SK-N-SH (cell line): ENCODE measurements at regions not wholly inside any gene's neighbourhood (a gene's known extent, or its start where the extent isn't known, plus 50 kb on each side); places are given as distances from the start of the nearest gene placed in this dataset.

ENCODE experiments used
- CTCF ChIA-PET: fragments of 300-600, 350-600 bp; formaldehyde crosslinking; extraction: SDS; loops from one replicate; lab custom pipeline; 2021; lab: Yijun Ruan, JAX
- POLR2A ChIA-PET: fragments of 350-600 bp; sonication (Branson Sonifier 250); formaldehyde crosslinking; extraction: SDS; loops from one replicate; lab custom pipeline; 2020; ENCODE audit warnings: antibody characterized with exemption, inconsistent platforms; lab: Yijun Ruan, JAX
- DNase-seq: peaks from one replicate; pipeline ENCODE4 v3.0.0; 2012
- H2AFZ ChIP-seq: fragments of 200-600 bp; sonication (generic); 2 replicates; pipeline ENCODE4 v1.8.1; 2016; ENCODE audit warnings: antibody characterized with exemption, mild to moderate bottlenecking, low read depth
- H3F3A ChIP-seq: fragments of 200-600 bp; sonication (generic); replicated peaks from 2 replicates; pipeline ENCODE3; 2016; ENCODE audit warnings: antibody characterized with exemption, mild to moderate bottlenecking; ENCODE audit not compliant: insufficient read depth
- H3K27ac ChIP-seq, 2 experiments: fragments of 200-500 bp in 1 of 2; fragments of 200-600 bp in 1 of 2; sonication (Bioruptor generic) in 1 of 2; sonication (generic), shearing (Covaris generic) in 1 of 2; 2 replicates each; pipeline versions ENCODE4 v1.5.1 to v1.6.1; 2014 to 2016; ENCODE audit warnings: low read depth in 2 of 2, inconsistent platforms in 1 of 2, low read length in 1 of 2, mild to moderate bottlenecking in 1 of 2, mixed read lengths in 1 of 2
- H3K27me3 ChIP-seq: fragments of 200-600 bp; sonication (generic), shearing (Covaris generic); 2 replicates; pipeline ENCODE4 v1.6.1; 2016; ENCODE audit warnings: mixed run types; ENCODE audit not compliant: insufficient read depth
- H3K36me3 ChIP-seq, 2 experiments: fragments of 200-500 bp in 1 of 2; fragments of 200-600 bp in 1 of 2; sonication (Bioruptor generic) in 1 of 2; sonication (generic) in 1 of 2; replicated peaks in 1 of 2; 2 replicates each; pipeline versions ENCODE3 to v1.5.1; 2014 to 2016; ENCODE audit warnings: low read length in 1 of 2, mild to moderate bottlenecking in 1 of 2; ENCODE audit not compliant: insufficient read depth in 2 of 2, control insufficient read depth in 1 of 2
- H3K4me1 ChIP-seq, 2 experiments: fragments of 200-500 bp in 1 of 2; fragments of 200-600 bp in 1 of 2; sonication (Bioruptor generic) in 1 of 2; sonication (generic), shearing (Covaris generic) in 1 of 2; 2 replicates each; pipeline versions ENCODE4 v1.5.1 to v1.6.1; 2014 to 2016; ENCODE audit warnings: low read depth in 1 of 2, low read length in 1 of 2, mixed run types in 1 of 2; ENCODE audit not compliant: insufficient read depth in 2 of 2, control insufficient read depth in 1 of 2
- H3K4me2 ChIP-seq: fragments of 200-600 bp; sonication (generic), shearing (Covaris generic); 2 replicates; pipeline ENCODE4 v1.6.1; 2017; ENCODE audit warnings: mixed run types
- H3K4me3 ChIP-seq, 2 experiments: fragments of 200-500 bp in 1 of 2; fragments of 200-600 bp in 1 of 2; sonication (Bioruptor generic) in 1 of 2; sonication (generic), shearing (Covaris generic) in 1 of 2; 2 replicates each; pipeline versions ENCODE4 v1.5.1 to v1.8.1; 2014 to 2016; ENCODE audit warnings: low read depth in 2 of 2, inconsistent platforms in 1 of 2, low read length in 1 of 2, mild to moderate bottlenecking in 1 of 2, mixed read lengths in 1 of 2, moderate library complexity in 1 of 2
- H3K79me2 ChIP-seq: fragments of 200-600 bp; sonication (generic); 2 replicates; pipeline ENCODE4 v1.8.1; 2017; ENCODE audit warnings: mild to moderate bottlenecking; ENCODE audit not compliant: insufficient read depth
- H3K9ac ChIP-seq: fragments of 200-600 bp; sonication (generic); 2 replicates; pipeline ENCODE4 v1.6.1; 2017; ENCODE audit warnings: mixed run types
- H3K9me2 ChIP-seq: fragments of 200-600 bp; sonication (generic); 2 replicates; pipeline ENCODE4 v1.6.1; 2017; ENCODE audit warnings: mixed run types
- H3K9me3 ChIP-seq: fragments of 200-600 bp; sonication (generic); 2 replicates; pipeline ENCODE4 v1.6.1; 2017; ENCODE audit warnings: mixed run types, mild to moderate bottlenecking, moderate library complexity
- H4K20me1 ChIP-seq: fragments of 200-600 bp; sonication (generic); 2 replicates; pipeline ENCODE4 v1.6.1; 2017; ENCODE audit warnings: mild to moderate bottlenecking, mixed run types; ENCODE audit not compliant: insufficient read depth
- ELF1 ChIP-seq: IDR thresholded peaks from 2 replicates; pipeline ENCODE4 v1.4.0; 2012
- EZH2phosphoT487 ChIP-seq: fragments of 200-600 bp; sonication (generic); IDR thresholded peaks from 2 replicates; pipeline ENCODE4 v1.6.1; 2017; ENCODE audit warnings: low read depth, mixed run types, mild to moderate bottlenecking, antibody characterized with exemption, moderate library complexity, borderline replicate concordance
- FOSL2 ChIP-seq: IDR thresholded peaks from 2 replicates; pipeline ENCODE4 v1.4.0; 2012; ENCODE audit warnings: low read depth, mild to moderate bottlenecking, moderate library complexity, borderline replicate concordance
- FOXJ3 ChIP-seq: sonication (generic); formaldehyde crosslinking; IDR thresholded peaks from 2 replicates; pipeline ENCODE4 v1.5.1; 2020; ENCODE audit warnings: mild to moderate bottlenecking, missing genetic modification reagents
- FOXM1 ChIP-seq: IDR thresholded peaks from 2 replicates; pipeline ENCODE4 v1.4.0; 2012; ENCODE audit warnings: low read depth, mild to moderate bottlenecking
- GABPA ChIP-seq: IDR thresholded peaks from 2 replicates; pipeline ENCODE4 v1.4.0; 2012; ENCODE audit warnings: low read depth, mild to moderate bottlenecking
- GATA2 ChIP-seq: sonication (generic); formaldehyde crosslinking; IDR thresholded peaks from 2 replicates; pipeline ENCODE4 v1.5.0; 2020; ENCODE audit warnings: mild to moderate bottlenecking, missing genetic modification reagents
- JUND ChIP-seq: IDR thresholded peaks from 2 replicates; pipeline ENCODE4 v1.4.0; 2012
- MEF2A ChIP-seq: IDR thresholded peaks from 2 replicates; pipeline ENCODE4 v1.4.0; 2012; ENCODE audit warnings: low read depth, borderline replicate concordance
- RCOR1 ChIP-seq: fragments of 150-350 bp; IDR thresholded peaks from 2 replicates; pipeline ENCODE4 v1.6.1; 2017; ENCODE audit warnings: antibody characterized with exemption, low read length
- SIN3A ChIP-seq: IDR thresholded peaks from 2 replicates; pipeline ENCODE4 v1.6.1; 2012; ENCODE audit warnings: low read depth, mild to moderate bottlenecking, low read length, moderate library complexity, borderline replicate concordance
- SMC3 ChIP-seq: IDR thresholded peaks from 2 replicates; pipeline ENCODE4 v1.6.1; 2012; ENCODE audit warnings: low read depth, low read length, improper control_type of control experiment
- TAF1 ChIP-seq: IDR thresholded peaks from 2 replicates; pipeline ENCODE4 v1.6.1; 2012; ENCODE audit warnings: low read depth, mild to moderate bottlenecking, low read length, moderate library complexity, borderline replicate concordance
- TEAD4 ChIP-seq: IDR thresholded peaks from 2 replicates; pipeline ENCODE4 v1.4.0; 2012; ENCODE audit warnings: mild to moderate bottlenecking, borderline replicate concordance; ENCODE audit not compliant: insufficient read depth
- YY1 ChIP-seq: IDR thresholded peaks from 2 replicates; pipeline ENCODE4 v1.4.0; 2012; ENCODE audit warnings: low read depth, mild to moderate bottlenecking
- WGBS: methylation state at CpG from one replicate; pipeline ENCODE4 v1.1.6; 2017; ENCODE audit warnings: low lambda C conversion rate; 5-methylcytosine and 5-hydroxymethylcytosine counted together
- TF ChIP-seq, protein P1 (sequence below): IDR thresholded peaks from 2 replicates; pipeline ENCODE4 v1.4.0; 2012; ENCODE audit warnings: low read depth, borderline replicate concordance
- TF ChIP-seq, protein P2 (sequence below): IDR thresholded peaks from 2 replicates; pipeline ENCODE4 v1.4.0; 2012; ENCODE audit warnings: low read depth, borderline replicate concordance

DNA sequence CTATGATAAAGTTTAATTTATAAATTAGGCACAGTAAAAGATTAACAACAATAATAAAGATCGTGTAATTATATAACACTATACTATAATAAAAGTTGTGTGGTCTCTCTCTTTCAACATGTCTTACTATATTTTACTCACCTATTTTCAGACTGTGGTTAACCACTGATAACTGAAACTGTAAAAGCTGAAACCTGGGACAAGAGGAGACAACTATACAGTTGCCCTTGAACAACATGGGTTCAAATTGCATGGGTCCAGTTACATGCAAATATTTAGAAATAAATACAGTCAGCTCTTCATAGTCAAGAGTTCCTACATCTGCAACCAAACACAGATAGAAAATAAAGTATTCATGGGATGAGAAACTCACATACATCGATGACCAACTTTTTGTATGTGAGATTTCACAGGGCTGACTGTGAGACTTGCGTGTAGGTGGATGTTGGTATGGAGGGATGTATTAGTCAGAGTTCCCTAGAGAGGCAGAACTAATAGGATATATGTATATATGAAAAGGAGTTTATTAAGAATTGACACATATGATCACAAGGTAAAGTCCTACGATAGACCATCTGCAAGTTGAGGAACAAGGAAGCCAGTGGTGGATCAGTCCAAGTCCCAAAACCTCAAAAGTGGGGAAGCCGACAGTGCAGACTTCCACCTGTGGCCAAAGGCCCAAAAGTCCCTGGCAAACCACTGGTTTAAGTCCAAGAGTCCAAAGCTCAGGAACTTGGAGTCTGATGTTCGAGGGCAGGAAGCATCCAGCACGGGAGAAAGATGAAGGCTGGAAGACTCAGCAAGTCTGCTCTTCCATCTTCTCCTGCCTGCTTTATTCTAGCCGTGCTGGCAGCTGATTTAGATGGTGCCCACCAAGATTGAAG is 359.5 kb downstream of the INSC start:
- Histone ChIP-seq H3K4me1 (peaks cover 0 to 13% of the 10 kb centered on the region in 2 experiments; a peak in 2 of 4 replicates), H3K79me2 (no peaks in the 10 kb centered on the region), H3K4me2 (no peak overlapping the region), H2AFZ (no peak overlapping the region), H3K27ac (no peak overlapping the region), H3K9ac (no peak overlapping the region), H3K27me3 (no peaks in the 10 kb centered on the region), H3K9me2 (no peaks in the 10 kb centered on the region), H3K9me3 (no peaks in the 10 kb centered on the region), H4K20me1 (no peaks in the 10 kb centered on the region), H3F3A (no peaks in the 10 kb centered on the region), H3K36me3 (no peaks in the 10 kb centered on the region), H3K4me3 (no peak overlapping the region)
- ChIA-PET CTCF (interaction anchor here (0.7 kb wide), 1 partner anchor 1460 kb away, joined by 3 read pairs; no protein-coding TSS in a partner anchor), POLR2A (no interaction called here)
- WGBS = 32% methylated on average over 8 of the region's 8 CpGs
- DNase-seq = no peak
- TF ChIP-seq YY1 = no peak
- TF ChIP-seq TAF1 = no peak
- TF ChIP-seq, protein P1, sequence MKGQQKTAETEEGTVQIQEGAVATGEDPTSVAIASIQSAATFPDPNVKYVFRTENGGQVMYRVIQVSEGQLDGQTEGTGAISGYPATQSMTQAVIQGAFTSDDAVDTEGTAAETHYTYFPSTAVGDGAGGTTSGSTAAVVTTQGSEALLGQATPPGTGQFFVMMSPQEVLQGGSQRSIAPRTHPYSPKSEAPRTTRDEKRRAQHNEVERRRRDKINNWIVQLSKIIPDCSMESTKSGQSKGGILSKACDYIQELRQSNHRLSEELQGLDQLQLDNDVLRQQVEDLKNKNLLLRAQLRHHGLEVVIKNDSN = no peak
- no peak for TF ChIP-seq GATA2
- TF ChIP-seq, protein P2, sequence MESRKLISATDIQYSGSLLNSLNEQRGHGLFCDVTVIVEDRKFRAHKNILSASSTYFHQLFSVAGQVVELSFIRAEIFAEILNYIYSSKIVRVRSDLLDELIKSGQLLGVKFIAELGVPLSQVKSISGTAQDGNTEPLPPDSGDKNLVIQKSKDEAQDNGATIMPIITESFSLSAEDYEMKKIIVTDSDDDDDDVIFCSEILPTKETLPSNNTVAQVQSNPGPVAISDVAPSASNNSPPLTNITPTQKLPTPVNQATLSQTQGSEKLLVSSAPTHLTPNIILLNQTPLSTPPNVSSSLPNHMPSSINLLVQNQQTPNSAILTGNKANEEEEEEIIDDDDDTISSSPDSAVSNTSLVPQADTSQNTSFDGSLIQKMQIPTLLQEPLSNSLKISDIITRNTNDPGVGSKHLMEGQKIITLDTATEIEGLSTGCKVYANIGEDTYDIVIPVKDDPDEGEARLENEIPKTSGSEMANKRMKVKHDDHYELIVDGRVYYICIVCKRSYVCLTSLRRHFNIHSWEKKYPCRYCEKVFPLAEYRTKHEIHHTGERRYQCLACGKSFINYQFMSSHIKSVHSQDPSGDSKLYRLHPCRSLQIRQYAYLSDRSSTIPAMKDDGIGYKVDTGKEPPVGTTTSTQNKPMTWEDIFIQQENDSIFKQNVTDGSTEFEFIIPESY = no peak
- TF ChIP-seq ELF1 = no peak
- no peak for TF ChIP-seq SMC3
- no peak for TF ChIP-seq FOXJ3 (CRISPR knock-in tag)
- TF ChIP-seq RCOR1 = no peak
- TF ChIP-seq FOXM1 = no peak
- TF ChIP-seq TEAD4 = no peak
- TF ChIP-seq EZH2phosphoT487 = no peak
- no peak for TF ChIP-seq GABPA
- TF ChIP-seq FOSL2 = no peak
- no peak for TF ChIP-seq SIN3A
- no peak for TF ChIP-seq MEF2A
- no peak for TF ChIP-seq JUND
